Activated CD8-positive, alpha-beta memory T cell treated with anti-CD3 and anti-CD28 coated beads, Interleukin-2, amount 50 U/mL, for 24 hours (primary cell): ENCODE measurements at regions not wholly inside any gene's neighbourhood (a gene's known extent, or its start where the extent isn't known, plus 50 kb on each side); places are given as distances from the start of the nearest gene placed in this dataset.
"Not testable (repeated sequence)": the region's sequence is repeated elsewhere in the genome, so short reads cannot be mapped to it uniquely, and the experiment has no call there.

Source experiments
- DNase-seq: peaks from one replicate; pipeline ENCODE4 v3.0.0-alpha.2; 2020; ENCODE audit errors: extremely low read depth

DNA sequence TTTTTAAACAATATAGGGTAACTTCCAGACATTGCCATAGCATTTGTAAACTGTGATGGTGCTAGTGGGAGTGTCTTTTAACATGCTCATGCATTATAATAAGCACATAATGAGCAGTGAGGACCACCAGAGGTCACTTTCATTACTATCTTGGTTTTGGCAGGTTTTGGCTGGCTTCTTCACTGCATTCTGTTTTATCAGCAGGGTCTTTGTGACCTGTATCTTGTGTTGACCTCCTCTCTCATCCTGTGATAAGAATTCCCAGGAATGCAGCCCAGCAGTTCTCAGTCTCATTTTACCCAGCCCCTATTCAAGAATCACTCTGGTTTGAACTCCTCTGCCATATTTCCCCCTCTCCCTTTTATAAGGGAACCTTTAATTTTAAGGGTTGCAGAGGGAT lies 91.3 kb downstream of the ZNF467 start:
- DNase-seq = no peak

DNA sequence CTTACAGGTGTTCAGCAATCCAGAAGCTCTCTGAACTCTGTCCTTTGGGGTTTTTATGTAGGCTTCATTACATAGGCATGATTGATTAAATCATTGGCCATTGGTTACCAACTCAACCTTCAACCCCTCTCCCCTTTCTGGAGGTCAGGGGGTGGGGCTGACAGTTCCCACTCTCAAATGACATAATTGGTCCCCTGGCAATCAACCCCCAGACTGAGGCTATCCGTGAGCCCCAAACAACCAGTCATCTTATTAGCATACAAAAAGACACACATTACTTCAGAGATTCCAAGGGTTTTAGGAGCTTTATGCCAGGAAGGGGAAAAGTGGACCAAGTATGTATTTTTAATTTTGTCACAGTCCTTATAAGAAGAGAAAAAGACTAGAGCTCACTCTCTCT lies 92.1 kb downstream of the ZNF467 start:
- no peak for DNase-seq

DNA sequence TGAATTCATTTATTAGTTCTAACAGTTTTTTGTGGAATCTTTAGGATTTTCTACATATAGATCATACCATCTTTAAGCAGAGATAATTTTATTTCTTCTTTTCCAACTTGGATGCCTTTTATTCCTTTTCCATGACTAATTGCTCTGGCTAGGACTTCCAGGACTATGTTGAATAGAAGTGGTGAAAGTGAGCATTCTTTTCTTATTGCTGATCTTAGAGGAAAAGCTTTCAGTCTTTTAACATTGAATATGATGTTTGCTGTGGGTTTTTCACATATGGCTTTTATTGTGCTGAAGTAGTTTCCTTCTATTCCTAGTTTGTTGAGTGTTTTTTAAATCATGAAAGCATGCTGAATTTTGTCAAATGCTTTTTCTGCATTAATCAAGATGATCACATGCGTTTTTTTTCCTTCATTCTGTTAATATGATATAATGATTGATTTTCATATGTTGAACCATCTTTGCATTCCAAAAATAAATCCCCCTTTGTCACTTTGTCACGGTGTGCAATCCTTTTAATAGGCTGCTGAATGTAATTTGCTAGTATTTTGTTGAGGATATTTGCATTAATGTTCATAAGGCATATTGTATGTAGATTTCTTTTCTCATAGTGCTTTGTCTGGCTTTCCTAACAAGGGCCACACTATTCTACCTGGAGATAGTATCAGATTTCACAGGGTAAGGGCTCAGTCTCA lies 92.9 kb downstream of the ZNF467 start:
- no peak for DNase-seq

DNA sequence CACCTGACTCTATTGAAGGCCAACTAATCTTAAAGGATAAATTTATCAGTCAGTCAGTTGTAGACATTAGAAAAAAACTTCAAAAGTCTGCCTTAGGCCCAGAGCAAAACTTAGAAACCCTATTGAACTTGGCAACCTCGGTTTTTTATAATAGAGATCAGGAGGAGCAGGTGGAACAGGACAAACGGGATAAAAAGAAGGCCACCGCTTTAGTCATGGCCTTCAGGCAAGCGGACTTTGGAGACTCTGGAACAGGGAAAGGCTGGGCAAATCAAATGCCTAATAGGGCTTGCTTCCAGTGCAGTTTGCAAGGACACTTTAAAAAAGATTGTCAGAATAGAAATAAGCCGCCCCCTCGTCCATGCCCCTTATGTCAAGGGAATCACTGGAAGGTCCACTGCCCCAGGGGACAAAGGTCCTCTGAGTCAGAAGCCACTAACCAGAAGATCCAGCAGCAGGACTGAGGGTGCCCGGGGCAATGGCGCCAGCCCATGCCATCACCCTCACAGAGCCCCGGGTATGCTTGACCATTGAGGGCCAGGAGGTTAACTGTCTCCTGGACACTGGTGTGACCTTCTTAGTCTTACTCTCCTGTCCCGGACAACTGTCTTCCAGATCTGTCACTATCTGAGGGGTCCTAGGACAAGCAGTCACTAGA lies 98.5 kb downstream of the ZNF467 start:
- DNase-seq = not testable (repeated sequence)

DNA sequence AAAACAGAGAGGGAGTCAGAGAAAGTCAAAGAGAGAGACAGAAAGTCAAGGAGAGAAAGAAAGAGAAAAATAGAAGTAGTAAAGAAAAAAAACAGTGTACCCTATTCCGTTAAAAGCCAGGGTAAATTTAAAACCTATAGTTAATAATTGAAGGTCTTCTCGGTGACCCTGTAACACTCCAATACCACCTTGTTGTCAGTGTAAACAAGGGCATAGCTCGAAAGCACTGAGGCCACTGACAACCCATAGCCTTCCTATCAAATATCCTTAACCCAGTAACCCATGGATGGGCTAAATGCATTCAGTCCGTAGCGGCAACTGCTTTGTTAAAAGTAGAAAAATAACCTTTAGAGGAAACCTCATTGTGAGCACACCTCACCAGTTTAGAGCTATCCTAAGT lies 100.4 kb downstream of the ZNF467 start:
- DNase-seq = no peak

DNA sequence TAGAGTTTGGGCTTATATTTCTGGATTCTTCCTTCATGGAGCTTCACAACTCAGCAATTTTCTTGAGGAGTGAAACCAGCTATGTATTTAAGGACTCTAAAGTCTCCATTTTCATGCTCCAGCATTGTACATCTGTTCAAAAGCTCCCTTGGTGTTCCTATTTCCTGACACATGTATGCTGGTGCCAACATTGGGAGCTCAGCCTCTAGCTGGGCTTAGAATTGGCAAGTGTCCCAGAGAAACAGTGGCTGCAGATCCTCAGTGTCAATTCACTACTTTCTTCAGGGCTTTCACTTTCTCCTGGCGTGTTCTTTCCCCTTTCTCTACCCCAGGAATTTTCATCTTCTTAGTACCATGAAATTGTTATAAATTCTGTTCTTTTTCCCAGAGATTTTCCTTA lies 103.1 kb downstream of the ZNF467 start:
- no peak for DNase-seq

DNA sequence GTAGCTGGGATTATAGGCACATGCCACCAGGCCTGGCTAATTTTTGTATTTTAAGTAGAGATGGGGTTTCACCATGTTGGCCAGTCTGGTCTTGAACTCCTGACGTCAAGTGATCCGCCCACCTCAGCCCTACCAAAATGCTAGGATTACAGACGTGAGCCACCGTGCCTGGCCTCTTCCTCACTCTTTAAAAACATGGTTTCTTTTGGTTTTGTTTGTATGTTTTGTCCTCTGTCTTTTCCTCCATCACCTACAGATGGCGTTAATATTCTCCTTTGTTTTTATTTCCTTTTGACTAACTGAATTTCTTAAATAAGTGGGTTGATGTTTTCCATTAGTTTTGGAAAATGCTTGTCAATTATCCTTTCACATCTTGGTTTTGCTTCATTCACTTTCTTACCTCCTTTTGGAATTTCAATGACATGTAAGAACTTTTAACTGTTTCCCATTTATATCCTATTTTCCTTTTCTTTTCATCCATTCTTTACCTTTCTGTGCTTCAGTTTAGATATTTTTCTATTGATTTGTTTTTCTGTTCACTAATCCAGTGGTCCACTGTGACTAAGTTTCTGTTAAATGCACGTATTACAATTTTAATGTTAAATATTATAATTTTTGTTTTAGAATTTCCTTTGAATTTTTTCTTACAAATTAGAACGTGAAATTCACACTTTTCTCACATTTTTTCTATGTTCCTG lies 104.1 kb downstream of the ZNF467 start:
- no peak for DNase-seq

DNA sequence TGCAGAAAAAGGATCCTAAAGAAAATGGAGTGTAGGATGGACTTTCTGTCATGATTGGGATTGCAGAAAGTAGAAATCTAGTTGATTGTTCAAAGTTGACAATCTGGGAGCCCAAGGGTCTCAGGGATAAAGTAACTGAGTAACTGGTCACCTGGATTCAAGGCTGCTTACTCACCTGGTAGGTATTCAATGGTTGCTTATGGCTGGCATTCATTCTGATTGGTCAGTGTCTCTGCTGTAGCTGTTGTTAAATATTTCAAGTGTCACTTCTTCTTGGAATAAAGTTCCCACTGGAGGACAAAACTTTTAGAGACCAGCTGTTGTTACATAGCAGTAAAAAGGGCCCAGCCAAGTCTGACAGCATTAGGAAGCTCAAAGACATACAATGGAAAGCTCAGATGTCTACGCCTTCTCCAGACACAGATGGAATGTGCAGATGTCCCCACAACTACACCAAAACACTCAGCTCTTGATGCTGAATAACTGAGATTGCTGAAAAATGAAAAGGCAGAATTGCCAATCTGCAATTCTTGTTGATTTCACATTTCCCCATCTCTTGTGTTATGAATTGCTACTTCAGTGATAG lies 106.9 kb downstream of the ZNF467 start:
- DNase-seq = no peak

DNA sequence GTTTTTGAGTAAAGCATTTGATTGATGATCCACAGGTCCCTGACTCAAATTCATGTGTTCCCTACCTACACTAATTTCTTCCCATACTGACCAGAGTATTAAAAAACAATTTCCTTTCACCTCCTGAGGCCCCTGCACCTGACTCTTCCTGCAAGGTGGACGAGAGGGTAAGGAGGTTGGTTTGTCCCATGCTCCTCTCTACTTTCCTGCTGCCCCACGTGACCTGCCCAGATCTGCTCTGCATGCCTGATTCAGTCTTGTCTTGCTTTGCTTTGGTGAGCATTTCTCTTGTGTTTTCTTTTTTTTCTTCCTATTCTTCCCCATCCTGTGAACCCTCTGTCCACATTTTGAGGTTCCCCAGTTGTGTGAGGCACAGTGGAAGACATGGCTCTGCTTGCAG lies 107.8 kb downstream of the ZNF467 start:
- DNase-seq = not testable (repeated sequence)

DNA sequence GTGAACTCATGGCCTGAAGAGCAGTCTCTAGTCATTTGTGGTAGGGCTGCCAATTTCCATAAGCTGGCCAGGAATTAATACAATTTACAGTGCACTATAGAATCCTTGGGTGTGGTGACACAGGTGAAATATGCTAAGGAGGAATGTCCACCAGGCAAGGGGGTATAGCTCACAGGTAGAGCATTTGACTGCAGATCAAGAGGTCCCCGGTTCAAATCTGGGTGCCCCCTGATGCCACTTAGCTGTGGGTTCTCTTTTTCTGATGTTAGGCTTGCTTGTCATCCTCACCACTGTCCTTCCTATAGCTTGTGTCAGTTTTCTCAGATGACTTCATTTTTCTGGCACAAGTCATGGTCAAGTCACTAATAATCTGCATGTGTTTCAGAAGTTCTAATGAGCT lies 108.7 kb downstream of the ZNF467 start:
- no peak for DNase-seq

DNA sequence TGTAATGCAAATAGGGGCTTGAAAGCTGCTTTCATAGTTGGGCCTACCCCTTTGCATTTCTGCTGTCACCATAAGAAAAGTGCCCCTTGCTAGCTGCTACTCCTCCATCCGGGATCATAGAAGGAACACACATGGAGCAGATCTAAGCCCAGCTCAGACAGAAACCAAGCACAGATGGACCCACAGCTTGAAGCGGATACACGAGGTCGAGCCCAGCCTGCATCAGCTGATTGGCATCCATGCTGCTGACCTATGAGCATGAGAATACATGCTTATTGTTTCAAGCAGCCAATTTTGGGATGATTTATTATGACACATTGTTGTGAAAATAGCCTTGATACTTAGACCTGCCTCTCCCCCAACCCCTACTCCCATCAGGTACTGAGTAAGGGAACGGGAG lies 109.2 kb downstream of the ZNF467 start:
- no peak for DNase-seq

DNA sequence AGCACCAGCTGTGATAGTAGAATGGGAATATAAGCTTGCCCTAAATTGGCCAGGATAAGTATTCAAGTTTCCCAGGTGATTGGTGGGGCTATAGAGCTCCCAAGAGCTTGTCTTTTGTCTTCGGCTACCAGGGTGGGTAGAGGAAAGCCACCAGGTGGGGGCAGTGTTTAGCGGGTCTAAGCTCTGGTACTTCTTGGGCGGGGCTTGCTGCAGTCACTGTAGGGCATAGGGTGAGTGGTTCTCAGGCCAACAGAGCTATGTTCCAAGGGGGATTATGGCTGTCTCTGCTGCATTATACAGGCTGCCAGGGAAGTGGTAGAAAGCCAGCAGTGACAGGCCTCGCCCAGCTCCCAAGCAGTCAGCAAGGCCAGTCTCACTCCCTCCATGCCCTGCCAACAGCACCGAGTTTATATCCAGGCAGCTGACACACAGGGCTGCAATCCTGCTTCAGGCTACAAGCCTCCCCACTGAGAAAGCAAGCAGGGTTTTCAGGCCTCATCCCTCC lies 110.7 kb downstream of the ZNF467 start:
- peak; percentile 33 for DNase-seq

DNA sequence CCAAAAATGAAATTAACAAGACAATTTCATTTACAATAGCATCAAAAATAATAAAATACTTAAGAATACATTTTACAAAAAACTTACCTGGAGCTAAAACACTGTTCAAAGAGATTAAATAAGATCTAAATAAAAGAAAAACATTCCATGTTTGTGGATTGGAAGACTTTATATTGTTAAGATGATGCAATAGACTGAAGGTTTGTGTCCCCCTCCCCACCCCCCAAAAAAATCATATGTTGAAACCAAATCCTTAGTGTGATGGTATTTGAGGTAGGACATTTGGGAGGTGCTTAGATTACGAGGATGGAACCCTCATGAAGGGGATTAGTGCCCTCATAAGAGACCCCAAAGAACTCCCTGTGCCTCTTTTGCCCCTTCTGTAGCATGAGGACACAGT lies 117.6 kb downstream of the ZNF467 start:
- DNase-seq = no peak

DNA sequence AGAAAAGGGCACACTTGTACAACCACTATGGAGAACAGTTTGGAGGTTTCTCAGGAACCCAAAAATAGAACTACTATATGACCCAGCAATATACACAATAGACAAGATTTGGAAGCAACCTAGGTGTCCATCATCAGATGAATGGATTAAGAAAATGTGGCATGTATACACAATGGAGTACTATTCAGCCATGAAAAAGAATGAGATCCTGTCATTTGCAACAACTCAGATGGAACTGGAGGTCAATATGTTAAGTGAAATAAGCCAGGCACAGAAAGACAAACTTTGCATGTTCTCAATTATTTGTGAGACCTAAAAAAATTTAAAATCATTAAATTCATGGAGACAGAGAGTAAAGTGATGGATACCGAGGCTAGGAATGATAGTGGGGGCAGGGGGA lies 118.8 kb downstream of the ZNF467 start:
- DNase-seq = no peak

DNA sequence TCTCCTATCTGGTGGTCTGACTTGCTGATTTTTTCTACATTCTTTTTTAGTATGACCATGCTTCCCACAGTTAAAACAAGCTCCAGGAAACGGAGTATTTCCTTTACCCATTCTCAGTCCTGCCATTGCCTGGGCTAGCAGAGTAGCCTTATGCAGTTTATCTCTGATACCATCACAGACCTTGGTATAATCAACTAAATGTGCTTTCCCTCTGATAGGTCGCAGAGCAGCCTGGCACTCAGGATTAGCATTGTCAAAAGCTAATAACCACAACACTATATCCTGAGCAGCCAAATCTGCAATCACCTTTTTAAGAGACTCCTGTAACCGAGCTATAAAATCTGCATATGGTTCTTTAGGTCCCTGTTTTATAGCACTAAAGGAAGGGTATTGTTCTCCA lies 123.2 kb downstream of the ZNF467 start:
- DNase-seq = not testable (repeated sequence)

DNA sequence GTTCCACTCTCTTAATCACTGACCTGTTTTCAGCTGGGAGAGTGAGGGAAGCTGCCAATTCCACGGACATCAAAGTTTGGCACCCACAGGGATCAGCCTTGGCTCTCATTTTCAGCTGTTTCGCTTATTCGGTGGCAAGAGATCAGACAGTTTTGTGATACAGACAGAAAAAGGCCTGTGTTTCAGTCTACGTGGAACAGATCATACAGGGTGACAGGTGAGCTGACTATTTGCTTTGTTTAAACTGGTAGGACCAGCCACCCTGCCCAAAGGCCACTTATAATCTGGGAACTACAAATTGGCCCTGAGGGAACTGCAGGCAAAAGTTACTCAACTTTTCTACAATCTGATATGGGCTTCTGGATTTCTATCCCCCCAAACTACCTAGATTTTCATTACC lies 128.6 kb downstream of the ZNF467 start:
- no peak for DNase-seq

DNA sequence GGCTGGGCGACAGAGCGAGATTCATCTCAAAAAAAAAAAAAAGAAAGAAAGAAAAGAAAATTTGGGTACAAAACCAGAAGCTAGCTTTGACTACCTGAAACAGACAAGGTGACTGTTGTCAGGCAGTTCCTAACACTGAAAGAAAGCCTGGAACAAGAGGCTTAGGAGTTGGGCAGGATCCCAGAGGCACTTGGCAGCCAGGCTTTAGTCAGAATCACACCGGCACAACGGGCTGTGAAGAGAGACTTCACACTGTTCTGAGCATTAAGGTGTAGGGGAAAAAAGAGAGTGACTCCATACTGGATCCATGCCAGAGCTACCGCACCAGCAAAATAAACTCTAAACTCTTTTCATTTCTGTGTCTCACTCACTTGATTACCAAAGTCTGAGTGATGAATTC lies 130.8 kb downstream of the ZNF467 start:
- no peak for DNase-seq

DNA sequence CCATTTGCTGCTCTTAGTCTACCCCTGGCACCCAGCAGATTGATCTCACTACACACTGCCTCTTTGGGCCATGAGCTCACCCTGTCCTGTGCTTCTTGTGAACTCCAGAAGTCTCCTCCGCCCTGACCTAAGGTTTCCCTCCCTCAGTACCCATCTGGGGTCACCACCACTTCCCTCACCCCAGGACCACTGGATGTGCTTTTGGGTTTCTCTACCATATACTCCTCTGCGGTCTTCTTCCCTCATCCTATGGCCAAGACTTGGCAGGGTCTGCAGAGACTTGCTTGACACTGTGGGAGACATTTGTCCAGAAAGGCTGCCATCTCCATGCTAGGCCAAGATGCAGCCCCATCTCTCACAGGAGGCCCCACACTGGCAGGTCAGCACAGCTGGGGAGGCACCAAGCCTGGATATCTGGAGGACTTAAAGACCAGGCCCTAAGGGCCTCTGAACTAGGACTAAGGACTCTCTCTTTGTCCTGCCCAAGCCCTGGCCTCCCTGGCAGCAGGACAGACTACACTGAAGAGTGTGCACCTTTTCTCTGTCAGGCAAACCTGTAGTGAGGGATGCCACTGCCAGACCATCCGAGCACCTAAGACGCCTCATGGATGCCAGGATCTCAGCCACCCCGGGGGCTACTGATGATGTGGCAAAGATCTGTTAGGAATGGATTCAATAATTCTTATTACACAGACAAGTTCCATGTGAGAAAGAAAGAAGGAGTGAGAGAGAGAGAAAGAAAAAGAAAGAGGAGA lies 134.6 kb downstream of the ZNF467 start:
- no peak for DNase-seq

DNA sequence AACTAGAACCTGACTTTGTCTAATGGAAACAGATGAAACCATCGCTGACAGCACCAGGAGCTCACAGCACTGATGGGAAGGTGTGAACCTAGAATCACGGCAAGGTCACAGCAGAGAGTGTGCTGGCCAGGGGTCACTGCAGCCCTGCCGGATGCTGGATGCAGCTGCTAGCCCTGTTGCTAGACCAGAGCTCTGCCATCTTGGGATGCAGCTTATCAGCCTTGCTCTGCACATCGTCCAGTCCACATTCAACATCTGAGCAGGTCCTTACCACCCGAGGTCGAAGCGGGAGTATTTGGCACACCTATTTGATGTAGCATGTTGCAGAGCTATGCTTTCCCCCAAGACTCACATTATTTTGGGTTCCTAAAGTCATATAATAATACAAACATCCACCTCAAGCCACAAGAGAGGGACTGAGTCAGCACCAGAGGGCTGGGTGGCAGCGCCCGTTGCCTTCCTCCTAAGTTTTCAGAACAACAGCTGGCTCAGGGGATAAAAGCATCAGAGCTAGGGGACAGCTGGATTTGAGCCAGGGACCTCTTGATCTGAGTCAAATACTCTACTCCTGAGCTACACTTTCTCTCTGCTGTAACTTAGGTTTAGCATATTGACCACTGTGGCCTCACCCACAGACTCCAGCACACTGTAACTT lies 135.3 kb downstream of the ZNF467 start:
- DNase-seq = no peak

DNA sequence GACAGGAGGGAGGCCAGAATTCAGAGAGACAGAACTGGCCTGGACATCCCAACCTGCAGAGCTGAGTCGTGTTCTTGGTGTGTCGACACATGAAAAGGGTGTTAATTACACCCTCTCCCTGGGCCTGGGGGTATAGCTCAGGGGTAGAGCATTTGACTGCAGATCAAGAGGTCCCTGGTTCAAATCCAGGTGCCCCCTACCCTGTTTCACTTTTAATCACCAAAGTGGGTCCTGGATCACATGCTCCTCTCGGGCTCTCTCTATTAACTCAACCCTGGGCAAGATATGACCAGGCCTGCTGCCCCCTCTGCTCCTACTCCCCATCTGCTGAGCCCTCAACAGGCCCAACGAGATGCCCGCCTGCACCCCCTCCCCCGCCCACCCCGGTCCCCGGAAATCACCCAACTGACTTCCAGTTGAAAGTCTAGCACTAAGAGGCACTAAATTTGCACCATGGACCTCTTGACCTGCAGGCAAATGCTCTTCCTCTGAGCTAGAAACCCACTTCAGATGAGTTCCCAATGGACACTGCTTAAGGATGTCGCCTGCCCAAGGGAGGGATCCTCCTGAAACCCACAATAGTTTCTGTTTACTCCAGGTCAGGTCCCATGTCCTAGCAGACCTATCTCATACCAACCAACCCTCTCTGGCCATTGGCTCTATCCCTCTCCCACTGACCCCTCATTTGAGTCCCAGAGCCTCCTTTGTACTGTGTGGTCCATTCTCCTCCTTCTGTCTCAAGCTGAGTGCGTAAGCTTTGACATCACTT lies 137.6 kb downstream of the ZNF467 start:
- no peak for DNase-seq
